ENCODE measurements at regions not wholly inside any gene's neighbourhood (a gene's known extent, or its start where the extent isn't known, plus 50 kb on each side); places are given as distances from the start of the nearest gene placed in this dataset.

DNA sequence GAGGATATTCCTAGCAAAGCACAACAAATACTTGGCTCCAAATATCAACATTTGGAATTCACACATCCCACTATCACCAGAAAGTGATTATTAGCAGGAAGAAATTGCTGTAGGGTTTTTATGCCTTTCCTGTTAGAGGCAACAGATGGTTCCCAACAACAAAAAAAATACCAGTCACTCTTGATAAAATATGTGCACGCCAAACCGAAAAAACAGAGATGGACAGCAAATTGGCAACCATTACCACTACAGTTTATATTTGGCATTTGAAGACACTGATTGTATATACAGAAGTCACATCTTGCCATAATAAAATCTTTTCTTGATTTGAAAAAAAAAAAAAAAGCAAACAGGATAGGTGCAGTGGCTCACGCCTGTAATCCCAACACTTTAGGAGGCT, 78.2 kb downstream of the TMPRSS5 start:
- DNase-seq = no peak
- TF ChIP-seq, protein P1, sequence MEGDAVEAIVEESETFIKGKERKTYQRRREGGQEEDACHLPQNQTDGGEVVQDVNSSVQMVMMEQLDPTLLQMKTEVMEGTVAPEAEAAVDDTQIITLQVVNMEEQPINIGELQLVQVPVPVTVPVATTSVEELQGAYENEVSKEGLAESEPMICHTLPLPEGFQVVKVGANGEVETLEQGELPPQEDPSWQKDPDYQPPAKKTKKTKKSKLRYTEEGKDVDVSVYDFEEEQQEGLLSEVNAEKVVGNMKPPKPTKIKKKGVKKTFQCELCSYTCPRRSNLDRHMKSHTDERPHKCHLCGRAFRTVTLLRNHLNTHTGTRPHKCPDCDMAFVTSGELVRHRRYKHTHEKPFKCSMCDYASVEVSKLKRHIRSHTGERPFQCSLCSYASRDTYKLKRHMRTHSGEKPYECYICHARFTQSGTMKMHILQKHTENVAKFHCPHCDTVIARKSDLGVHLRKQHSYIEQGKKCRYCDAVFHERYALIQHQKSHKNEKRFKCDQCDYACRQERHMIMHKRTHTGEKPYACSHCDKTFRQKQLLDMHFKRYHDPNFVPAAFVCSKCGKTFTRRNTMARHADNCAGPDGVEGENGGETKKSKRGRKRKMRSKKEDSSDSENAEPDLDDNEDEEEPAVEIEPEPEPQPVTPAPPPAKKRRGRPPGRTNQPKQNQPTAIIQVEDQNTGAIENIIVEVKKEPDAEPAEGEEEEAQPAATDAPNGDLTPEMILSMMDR (IDR thresholded peaks at IDR 0.05) = no peak
- TF ChIP-seq POLR2A (IDR thresholded peaks at IDR 0.05) = no peak
- peaks cover 4% of the 10 kb centered on the region for H3K27me3 ChIP-seq
- H3K36me3 ChIP-seq (replicated peaks in 1 of 2) = no peaks in the 10 kb centered on the region
- H3K27ac ChIP-seq = no peak overlapping the region
- intact Hi-C loops (cut with DNase I) = no loop called here
- 73 to 91% (median 83%) methylated on average over 3 of the region's 3 CpGs for WGBS, 4 donors
- no peaks in the 10 kb centered on the region for H3K4me1 ChIP-seq (replicated peaks in 1 of 2)
- H3K9me3 ChIP-seq (replicated peaks in 1 of 3) = no peaks in the 10 kb centered on the region
- no peak overlapping the region for H3K4me3 ChIP-seq

DNA sequence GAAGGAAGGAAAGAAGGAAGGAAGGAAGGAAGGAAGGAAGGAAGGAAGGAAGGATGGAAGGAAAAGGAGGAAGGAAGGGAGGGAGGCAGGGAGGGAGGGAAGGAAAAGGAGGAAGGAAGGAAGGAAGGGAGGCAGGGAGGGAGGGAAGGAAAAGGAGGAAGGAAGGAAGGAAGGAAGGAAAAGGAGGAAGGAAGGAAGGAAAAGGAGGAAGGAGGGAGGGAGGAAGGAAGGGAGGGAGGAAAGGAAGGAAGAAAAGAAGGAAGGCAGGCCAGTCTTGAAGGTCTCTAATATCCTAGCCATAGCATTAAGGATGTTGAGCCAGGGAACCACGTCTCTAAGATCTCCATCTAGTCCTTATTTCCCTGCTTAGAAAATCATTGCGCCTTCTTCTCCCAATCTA, 78.8 kb downstream of the TMPRSS5 start:
- WGBS, 4 donors = 75 to 95% (median 85%) methylated on average over 2 of the region's 2 CpGs
- intact Hi-C loops (cut with DNase I) = no loop called here

DNA sequence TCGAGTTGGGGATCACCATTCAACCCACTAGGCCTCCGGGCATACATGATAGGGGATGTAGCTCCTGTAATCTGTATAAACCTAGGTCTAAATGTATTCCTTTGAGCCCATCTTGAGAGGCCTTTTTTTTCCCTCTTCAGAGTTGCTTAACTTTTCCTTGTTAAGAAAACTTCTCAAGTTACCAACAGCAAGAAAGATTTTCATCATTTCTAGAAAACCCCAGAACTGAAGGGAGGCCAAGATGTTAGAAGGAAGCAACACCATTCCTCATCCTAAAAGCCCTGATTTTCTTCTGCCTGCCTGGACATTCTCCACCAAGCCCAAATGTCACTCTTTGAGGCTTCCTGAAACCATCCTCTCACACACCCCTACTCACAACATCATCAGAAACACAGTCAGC, 79.4 kb downstream of the TMPRSS5 start:
- intact Hi-C loops (cut with DNase I) = no loop called here
- Histone ChIP-seq H3K9me3 (replicated peaks in 1 of 3) (no peaks in the 10 kb centered on the region), H3K36me3 (replicated peaks in 1 of 2) (no peaks in the 10 kb centered on the region), H3K27me3 (peaks cover 4% of the 10 kb centered on the region), H3K27ac (no peak overlapping the region), H3K4me1 (replicated peaks in 1 of 2) (no peaks in the 10 kb centered on the region), H3K4me3 (no peak overlapping the region)
- TF ChIP-seq POLR2A (IDR thresholded peaks at IDR 0.05) = no peak
- TF ChIP-seq, protein P1 (IDR thresholded peaks at IDR 0.05) = no peak
- no peak for DNase-seq
- 81 to 92% (median 88%) methylated on average over 2 of the region's 2 CpGs for WGBS, 4 donors

More for the DNA sequence above, 78.8 kb downstream of the TMPRSS5 start:
- H3K27ac ChIP-seq = no peak overlapping the region
- H3K36me3 ChIP-seq (replicated peaks in 1 of 2) = no peaks in the 10 kb centered on the region
- no peaks in the 10 kb centered on the region for H3K4me1 ChIP-seq (replicated peaks in 1 of 2)
- H3K27me3 ChIP-seq = peaks cover 4% of the 10 kb centered on the region
- no peak overlapping the region for H3K4me3 ChIP-seq
- no peak for DNase-seq
- TF ChIP-seq, protein P1 (IDR thresholded peaks at IDR 0.05) = no peak
- TF ChIP-seq POLR2A (IDR thresholded peaks at IDR 0.05) = no peak
- no peaks in the 10 kb centered on the region for H3K9me3 ChIP-seq (replicated peaks in 1 of 3)

DNA sequence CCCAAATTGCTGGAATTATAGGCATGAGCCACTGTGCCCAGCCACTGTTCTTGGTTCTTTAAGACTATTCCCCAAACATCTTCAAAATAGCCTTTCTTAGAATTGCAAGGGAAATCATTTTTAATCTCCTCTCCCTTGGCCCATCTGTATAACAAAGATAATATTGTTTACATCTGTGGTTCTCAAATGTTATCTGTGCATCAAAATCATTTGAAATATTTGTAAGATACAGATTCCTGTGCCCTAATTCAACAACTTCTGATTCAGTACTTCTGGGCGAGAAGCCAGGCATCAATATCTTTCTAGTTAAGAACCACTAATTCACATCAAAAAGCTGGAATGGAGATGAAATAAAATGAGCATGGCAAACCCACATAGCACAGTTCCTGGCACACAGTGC, 83.0 kb downstream of the TMPRSS5 start:
- Histone ChIP-seq H3K27me3 (no peaks in the 10 kb centered on the region), H3K4me3 (no peak overlapping the region)
- intact Hi-C loops (cut with DNase I) = no loop called here

More for the DNA sequence above, 83.0 kb downstream of the TMPRSS5 start:
- Histone ChIP-seq H3K9me3 (replicated peaks in 1 of 3) (no peaks in the 10 kb centered on the region), H3K4me1 (replicated peaks in 1 of 2) (no peaks in the 10 kb centered on the region), H3K36me3 (replicated peaks in 1 of 2) (no peaks in the 10 kb centered on the region), H3K27ac (no peak overlapping the region)
- TF ChIP-seq POLR2A (IDR thresholded peaks at IDR 0.05) = no peak
- TF ChIP-seq, protein P1 (IDR thresholded peaks at IDR 0.05) = no peak
- 59 to 79% (median 66%) methylated on average over 1 of the region's 1 CpG for WGBS, 4 donors
- no peak for DNase-seq
